ENCODE measurements at regions not wholly inside any gene's neighbourhood (a gene's known extent, or its start where the extent isn't known, plus 50 kb on each side); places are given as distances from the start of the nearest gene placed in this dataset.

GRCh38 chr5:114243972-114244317 lies 117.9 kb upstream of the KCNN2 start:
- TF ChIP-seq CTCF (IDR thresholded peaks at IDR 0.05; ENCODE audit: low read depth, low read length) (no peak), EZH2phosphoT487 (IDR thresholded peaks at IDR 0.05; ENCODE audit: low read depth) (no peak)
